Islet of Langerhans (tissue), 1 donor: ENCODE measurements at regions not wholly inside any gene's neighbourhood (a gene's known extent, or its start where the extent isn't known, plus 50 kb on each side); places are given as distances from the start of the nearest gene placed in this dataset.
"Not testable (repeated sequence)": the region's sequence is repeated elsewhere in the genome, so short reads cannot be mapped to it uniquely, and the experiment has no call there.

Source experiments
- FAIRE-seq: peaks from one replicate; lab custom pipeline; 2011; peaks lifted over from hg19 to GRCh38; lab: Jason Lieb, UNC

- no peak for FAIRE-seq
Observed at GRCh38 chr6:139525415-139525814, 151.0 kb upstream of the CITED2 start.

GRCh38 chr6:139523986-139524385 lies 149.5 kb upstream of the CITED2 start:
- no peak for FAIRE-seq

- FAIRE-seq: no peak
Observed at GRCh38 chr6:139522511-139523220, 148.2 kb upstream of the CITED2 start.

DNA sequence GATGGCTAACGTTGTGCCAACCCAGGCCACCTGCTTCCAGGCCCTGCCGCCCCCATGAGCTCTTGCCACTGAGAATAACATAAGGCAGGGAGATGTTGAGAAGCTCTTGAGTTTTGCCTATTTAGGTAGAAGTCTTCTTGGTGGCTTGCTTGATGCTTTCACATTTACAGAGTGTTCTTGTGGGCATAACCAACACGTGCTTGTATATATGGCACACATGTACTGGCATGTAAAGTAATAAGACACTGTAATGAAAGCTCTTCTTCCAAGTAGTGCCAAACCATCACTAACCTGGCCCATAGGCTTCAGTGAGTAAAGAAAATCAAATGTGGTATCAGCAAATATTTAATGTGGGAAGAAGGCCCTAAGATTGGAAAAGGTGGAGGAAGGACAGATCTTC lies 146.9 kb upstream of the CITED2 start:
- no peak for FAIRE-seq

GRCh38 chr6:139520321-139520768 lies 145.9 kb upstream of the CITED2 start:
- no peak for FAIRE-seq

- no peak for FAIRE-seq
Observed at GRCh38 chr6:139519571-139520031, 145.2 kb upstream of the CITED2 start.

DNA sequence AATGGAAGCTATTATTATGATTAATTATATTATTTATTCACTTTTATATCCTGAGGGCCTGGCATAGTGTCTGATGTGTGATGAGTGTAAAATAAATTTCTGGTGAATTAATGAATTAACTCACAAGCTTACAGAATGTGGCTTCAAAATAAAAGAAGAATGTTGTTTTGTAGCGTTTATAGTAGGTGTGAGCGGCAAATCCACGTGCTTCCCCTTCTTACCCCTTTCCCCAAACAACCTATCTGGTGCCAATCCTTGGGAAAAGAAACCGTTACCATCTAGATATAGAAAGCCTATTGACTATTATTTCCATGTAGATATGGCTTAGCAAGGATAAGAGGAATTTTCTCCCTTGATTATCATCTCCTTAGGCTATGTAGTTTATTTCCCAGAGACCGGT lies 144.6 kb upstream of the CITED2 start:
- FAIRE-seq: no peak

- FAIRE-seq: no peak
Observed at GRCh38 chr6:139518556-139519091, 144.2 kb upstream of the CITED2 start.

- FAIRE-seq: not testable (repeated sequence)
Observed at GRCh38 chr6:139517998-139518555, 143.6 kb upstream of the CITED2 start.

DNA sequence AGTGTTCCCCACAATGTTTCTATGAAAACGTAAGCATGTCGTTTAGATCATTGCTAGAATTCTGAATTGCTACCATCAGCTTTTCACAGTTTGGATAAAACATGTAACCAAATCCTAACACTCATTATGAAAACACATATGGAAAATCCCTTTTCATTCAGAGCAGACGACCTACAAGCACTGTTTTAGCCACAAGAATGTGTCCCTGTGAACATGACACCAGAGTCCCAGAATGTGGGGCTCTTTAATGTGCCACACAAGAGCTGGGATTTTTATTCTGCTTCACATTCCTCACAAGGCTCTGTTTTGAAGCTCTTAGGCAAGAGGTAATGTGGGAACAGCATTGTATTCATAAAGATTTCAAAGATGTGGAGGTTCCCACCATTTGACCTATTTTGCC lies 141.1 kb upstream of the CITED2 start:
- FAIRE-seq: no peak

GRCh38 chr6:139514819-139515218 lies 140.4 kb upstream of the CITED2 start:
- FAIRE-seq: no peak

DNA sequence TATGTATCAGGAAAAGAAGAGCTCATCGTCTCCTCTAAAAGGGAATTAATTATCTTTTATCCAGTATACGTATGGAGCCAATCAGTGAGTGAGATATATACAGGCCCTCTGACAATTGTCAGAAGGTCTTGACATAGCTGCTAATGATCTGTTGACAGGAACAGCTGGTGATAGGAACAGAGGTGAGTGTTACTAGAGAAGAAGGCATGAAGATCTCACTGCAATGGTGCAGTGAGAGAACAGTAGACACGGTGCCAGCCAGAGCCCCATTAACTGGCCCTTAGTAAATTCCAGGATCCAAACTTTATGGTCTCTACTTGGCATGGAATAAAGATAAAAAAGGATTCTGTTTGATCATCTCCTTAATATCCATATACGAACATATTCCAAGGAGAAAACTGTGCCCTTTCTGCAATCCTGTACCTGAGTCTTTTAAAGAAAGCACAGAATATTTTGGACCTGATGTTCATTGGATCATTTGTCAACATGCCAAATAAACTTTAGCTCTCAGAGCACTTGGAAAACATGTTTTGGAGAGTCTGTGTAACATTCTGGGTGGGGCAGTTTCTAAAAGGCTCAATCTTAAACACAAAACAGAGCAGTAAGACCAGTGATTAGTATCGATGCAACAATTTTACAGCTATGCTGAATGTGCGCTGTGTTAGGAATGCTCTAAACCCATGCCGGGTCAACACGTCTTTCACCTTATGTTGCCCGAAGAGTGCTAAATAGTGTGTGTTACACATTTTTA lies 135.8 kb upstream of the CITED2 start:
- FAIRE-seq: no peak

DNA sequence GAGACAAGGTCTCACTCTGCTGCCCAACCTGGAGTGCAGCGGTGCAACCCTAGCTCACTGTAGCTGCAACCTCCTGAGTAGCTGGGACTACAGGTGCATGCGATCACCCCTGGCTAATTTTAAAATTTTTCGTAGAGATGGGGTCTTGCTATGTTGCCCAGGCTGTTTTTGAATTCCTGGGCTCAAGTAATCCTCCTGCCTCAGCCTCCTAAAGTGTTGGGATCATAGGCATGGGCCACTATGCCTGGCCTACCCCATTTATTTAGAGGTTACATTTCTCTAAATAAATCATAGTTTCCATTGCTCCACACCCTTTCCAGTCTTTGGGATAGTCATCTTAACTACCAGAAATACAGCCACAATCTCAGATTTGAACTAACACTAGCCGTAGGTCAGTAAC lies 134.7 kb upstream of the CITED2 start:
- no peak for FAIRE-seq

DNA sequence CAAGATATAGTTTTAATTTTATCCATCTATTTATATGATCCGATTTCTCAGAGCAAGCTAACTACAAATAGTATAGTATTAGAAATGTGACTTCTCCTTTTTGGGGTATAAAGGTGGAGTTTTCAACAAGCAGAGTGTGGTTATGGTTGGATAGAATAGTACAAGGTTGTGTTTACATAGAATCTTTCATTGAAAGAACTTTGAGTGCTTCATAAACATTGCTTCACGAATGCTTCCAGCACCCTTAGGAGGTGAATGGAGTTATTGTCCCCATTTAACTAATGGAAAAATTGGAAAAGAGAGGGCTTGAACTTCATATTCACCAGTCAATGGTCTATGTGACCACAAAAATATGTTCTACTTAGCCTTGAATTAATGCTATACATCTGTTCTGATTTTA lies 134.1 kb upstream of the CITED2 start:
- peak; percentile 5 for FAIRE-seq

DNA sequence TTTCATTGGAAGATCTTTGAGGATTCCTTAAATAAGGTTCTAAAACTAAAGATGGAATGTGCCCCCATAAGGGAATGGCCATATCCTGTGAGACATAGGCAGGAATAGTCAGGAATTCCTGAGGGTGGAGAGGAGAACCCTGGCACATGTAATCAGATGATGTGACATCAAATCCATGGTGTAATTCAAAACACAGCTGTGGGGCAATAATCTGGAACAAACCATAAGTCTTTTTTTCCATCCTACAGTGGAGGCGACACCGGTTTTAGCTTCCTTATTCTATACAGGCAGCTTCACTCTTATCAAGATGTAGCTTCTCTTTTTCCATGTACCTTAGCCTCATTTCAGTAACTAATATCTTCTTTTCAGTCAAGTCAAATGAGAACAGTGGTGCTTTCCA lies 133.6 kb upstream of the CITED2 start:
- no peak for FAIRE-seq

GRCh38 chr6:139500977-139501376 lies 126.5 kb upstream of the CITED2 start:
- no peak for FAIRE-seq

GRCh38 chr6:139498715-139499114 lies 124.3 kb upstream of the CITED2 start:
- FAIRE-seq: no peak

DNA sequence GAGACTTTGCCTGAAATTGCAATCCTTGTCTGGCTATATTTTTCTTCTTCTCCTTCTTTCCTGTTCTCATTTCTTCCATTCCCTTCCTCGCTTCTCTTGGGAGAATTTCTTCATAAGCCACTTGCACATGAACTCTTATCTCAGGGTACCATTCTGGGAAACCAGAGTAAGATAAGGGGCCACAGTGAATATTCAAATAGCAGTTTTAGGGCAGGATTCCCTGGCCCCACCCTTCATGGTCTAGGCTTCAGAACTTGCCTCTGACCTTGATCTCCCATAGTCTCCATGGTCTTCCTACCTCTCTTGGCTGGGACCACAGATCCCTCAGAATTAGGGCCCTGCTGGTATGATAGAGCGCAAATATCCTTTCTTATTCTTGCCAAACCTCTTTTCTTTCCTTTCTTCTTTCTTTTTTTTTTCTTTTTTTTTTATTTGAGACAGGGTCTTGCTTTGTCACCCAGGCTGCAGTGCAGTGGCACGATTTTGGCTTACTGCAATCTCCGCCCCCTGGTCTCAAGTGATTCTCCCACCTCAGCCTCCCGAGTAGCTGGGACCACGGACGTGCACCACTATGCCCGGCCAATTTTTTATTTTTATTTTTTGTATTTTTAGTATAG lies 123.0 kb upstream of the CITED2 start:
- FAIRE-seq: no peak

- no peak for FAIRE-seq
Observed at GRCh38 chr6:139496654-139497344, 122.4 kb upstream of the CITED2 start.

- FAIRE-seq: no peak
Observed at GRCh38 chr6:139494376-139494990, 120.0 kb upstream of the CITED2 start.

DNA sequence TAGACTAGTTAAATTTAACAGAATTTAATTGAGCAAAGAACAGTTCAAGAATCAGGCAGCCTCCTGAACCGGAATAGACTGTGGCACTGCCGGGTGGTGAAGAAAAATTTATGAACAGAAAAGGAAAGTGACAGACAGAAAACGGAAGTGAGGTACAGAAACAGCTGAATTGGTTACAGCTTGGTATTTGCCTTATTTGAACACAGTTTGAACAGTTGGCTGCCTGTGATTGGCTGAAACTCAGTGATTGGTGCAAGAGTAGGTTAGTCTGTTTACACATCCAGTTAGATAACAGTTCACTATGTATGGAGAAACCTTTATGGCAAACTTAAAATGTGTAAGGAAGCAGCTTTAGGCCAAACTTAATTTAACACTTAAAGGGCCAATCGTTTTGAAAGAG lies 116.0 kb upstream of the CITED2 start:
- peak; percentile 92 for FAIRE-seq

DNA sequence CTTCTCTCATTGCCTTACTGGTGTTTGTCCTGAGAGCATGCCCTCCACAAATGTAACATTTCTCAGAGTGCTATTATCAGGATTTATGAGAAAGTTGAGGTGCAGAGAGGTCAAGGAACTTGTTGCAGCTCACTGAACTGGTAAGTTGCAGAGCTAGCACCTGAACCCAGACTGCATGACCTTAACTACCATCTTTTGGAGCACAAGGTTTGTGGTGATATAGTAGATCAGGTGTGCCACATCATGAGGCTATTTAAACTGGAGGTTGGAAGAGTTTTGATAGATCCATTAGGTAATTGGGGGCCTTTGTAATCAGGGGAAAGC lies 112.0 kb upstream of the CITED2 start:
- no peak for FAIRE-seq
